Gastrocnemius medialis (tissue), 4 donors: ENCODE measurements at regions not wholly inside any gene's neighbourhood (a gene's known extent, or its start where the extent isn't known, plus 50 kb on each side); places are given as distances from the start of the nearest gene placed in this dataset.

Experiments
- ATAC-seq, 2 donors: fragments of 150-250 bp; one replicate each; pipeline ENCODE4 v1.9.1; 2016
- DNase-seq, 2 donors: peaks; one replicate each; pipeline ENCODE4 v3.0.0-alpha.2; 2019
- H3K27ac ChIP-seq, 4 donors: fragments of 200-600 bp; sonication (generic); 1 replicate in 1 of 4; 2 replicates in 3 of 4; pipeline ENCODE4 v1.5.1; 2016 to 2018; ENCODE audit warnings: mild to moderate bottlenecking in 2 of 4, moderate library complexity in 1 of 4
- H3K27me3 ChIP-seq, 3 donors: fragments of 200-600 bp; sonication (generic) in 2 of 3; 1 replicate in 1 of 3; 2 replicates in 2 of 3; pipeline versions ENCODE4 v1.5.1 to v1.6.0; 2016 to 2019; ENCODE audit warnings: mild to moderate bottlenecking in 1 of 3, moderate library complexity in 1 of 3
- H3K36me3 ChIP-seq, 2 donors: fragments of 200-600 bp; sonication (generic) in 1 of 2; one replicate each; pipeline ENCODE4 v1.5.1; 2017 to 2018
- H3K4me1 ChIP-seq, 2 donors: fragments of 200-600 bp; sonication (generic) in 1 of 2; one replicate each; pipeline ENCODE4 v1.5.1; 2016 to 2017; ENCODE audit warnings: mild to moderate bottlenecking in 2 of 2
- H3K4me3 ChIP-seq, 4 donors: fragments of 200-600 bp; sonication (generic) in 3 of 4; 1 replicate in 1 of 4; 2 replicates in 3 of 4; pipeline ENCODE4 v1.5.1; 2016 to 2019; ENCODE audit warnings: mild to moderate bottlenecking in 2 of 4
- H3K9me3 ChIP-seq, 3 donors: fragments of 200-600 bp; sonication (generic) in 2 of 3; 1 replicate in 1 of 3; 2 replicates in 2 of 3; pipeline ENCODE4 v1.5.1; 2016 to 2019
- POLR2A ChIP-seq, 2 donors: fragments of 450-650 bp; IDR thresholded peaks; one replicate each; pipeline ENCODE4 v1.6.1; 2017; ENCODE audit warnings: antibody characterized with exemption in 2 of 2, mild to moderate bottlenecking in 2 of 2, moderate library complexity in 2 of 2
- in situ Hi-C, 4 donors: fragments of 200-750 bp; cut with MboI; loops; one replicate each; pipeline versions ENCODE4 v1.15.0 to v1.8.0; 2017; ENCODE audit warnings: low sequenced_read_pairs in 4 of 4
- intact Hi-C: fragments of 100-400 bp; cut with DNase I; formaldehyde crosslinking; loops from one replicate; pipeline ENCODE4 v1.15.1; 2023; ENCODE audit warnings: low total_unique reads
- TF ChIP-seq, protein P1 (sequence below), 5 experiments: fragments of 450-650 bp in 3 of 5; fragments of 200-600 bp in 2 of 5; sonication (generic) in 2 of 5; IDR thresholded peaks in 4 of 5; conservative IDR thresholded peaks in 1 of 5; 1 replicate in 4 of 5; 2 replicates in 1 of 5; pipeline ENCODE4 v1.5.1; 2016 to 2019; ENCODE audit warnings: antibody characterized with exemption in 5 of 5, mild to moderate bottlenecking in 3 of 5, moderate library complexity in 3 of 5

- no peak for DNase-seq
- H3K4me1 ChIP-seq: peaks cover 5 to 27% of the 10 kb centered on the region in 2 donors
- H3K27me3 ChIP-seq: no peaks in the 10 kb centered on the region
- intact Hi-C loops: no loop called here
- no peaks in the 10 kb centered on the region for H3K9me3 ChIP-seq
- no peak for ATAC-seq
- TF ChIP-seq, protein P1, sequence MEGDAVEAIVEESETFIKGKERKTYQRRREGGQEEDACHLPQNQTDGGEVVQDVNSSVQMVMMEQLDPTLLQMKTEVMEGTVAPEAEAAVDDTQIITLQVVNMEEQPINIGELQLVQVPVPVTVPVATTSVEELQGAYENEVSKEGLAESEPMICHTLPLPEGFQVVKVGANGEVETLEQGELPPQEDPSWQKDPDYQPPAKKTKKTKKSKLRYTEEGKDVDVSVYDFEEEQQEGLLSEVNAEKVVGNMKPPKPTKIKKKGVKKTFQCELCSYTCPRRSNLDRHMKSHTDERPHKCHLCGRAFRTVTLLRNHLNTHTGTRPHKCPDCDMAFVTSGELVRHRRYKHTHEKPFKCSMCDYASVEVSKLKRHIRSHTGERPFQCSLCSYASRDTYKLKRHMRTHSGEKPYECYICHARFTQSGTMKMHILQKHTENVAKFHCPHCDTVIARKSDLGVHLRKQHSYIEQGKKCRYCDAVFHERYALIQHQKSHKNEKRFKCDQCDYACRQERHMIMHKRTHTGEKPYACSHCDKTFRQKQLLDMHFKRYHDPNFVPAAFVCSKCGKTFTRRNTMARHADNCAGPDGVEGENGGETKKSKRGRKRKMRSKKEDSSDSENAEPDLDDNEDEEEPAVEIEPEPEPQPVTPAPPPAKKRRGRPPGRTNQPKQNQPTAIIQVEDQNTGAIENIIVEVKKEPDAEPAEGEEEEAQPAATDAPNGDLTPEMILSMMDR (IDR thresholded peaks at IDR 0.05 in 4 of 5, conservative IDR thresholded peaks at IDR 0.05 in 1 of 5): no peak
- no peak for TF ChIP-seq POLR2A (IDR thresholded peaks at IDR 0.05)
- in situ Hi-C loops: loop anchor here in 2 of 4 donors (10.0 kb wide), 1 partner anchor 114 kb away; no protein-coding TSS in a partner anchor
- peak overlapping the region; percentile 47 to 66 (median 55) for H3K27ac ChIP-seq
- no peaks in the 10 kb centered on the region for H3K36me3 ChIP-seq
- no peak overlapping the region for H3K4me3 ChIP-seq
Measured at GRCh38 chr2:222790932-222791331, 69.9 kb upstream of the ACSL3 start.

DNA sequence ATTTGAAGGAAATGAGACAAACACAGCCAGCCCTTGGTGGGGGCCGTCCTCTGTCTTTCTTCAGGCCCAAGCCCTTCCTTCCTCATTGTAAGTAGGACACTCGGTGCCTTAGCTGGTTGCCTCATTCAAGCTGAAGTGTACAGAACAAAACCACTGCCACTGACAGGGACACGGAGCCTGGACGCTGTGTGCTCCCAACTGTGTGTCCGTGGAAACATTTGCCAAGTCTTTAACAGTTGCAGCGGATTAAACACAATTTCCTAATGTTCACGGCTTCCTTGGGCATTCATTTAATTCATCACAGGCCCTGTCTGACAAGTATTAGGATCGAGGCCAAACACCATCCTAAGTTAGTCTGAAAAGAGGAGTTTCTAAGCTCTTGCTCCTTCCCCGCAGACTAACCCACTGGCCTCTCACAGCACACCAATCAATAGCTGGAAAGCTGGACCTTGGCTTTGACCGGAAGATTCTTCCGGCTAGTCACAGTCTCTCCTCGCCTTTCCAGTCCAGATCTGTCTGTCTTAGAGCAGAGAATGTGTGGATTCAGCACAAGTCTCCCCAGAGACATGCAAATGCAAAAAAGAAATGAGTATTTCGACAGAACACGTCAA lies 68.7 kb upstream of the ACSL3 start:
- intact Hi-C loops: no loop called here
- peak; percentile 54 to 62 for DNase-seq
- peaks cover 17 to 34% of the 10 kb centered on the region in 2 donors for H3K4me1 ChIP-seq
- peak overlapping the region; percentile 47 to 66 (median 55) for H3K27ac ChIP-seq
- peak; percentile 82 to 89 for ATAC-seq
- no peaks in the 10 kb centered on the region for H3K9me3 ChIP-seq
- no peaks in the 10 kb centered on the region for H3K27me3 ChIP-seq
- peak overlapping the region in 2 of 4 donors; percentile 6 to 8 for H3K4me3 ChIP-seq
- TF ChIP-seq, protein P1 (IDR thresholded peaks at IDR 0.05 in 4 of 5, conservative IDR thresholded peaks at IDR 0.05 in 1 of 5): no peak
- peak in 1 of 2 donors; percentile 29 for TF ChIP-seq POLR2A (IDR thresholded peaks at IDR 0.05)
- no peaks in the 10 kb centered on the region for H3K36me3 ChIP-seq
- in situ Hi-C loops: loop anchor here in 2 of 4 donors (10.0 kb wide), 1 partner anchor 113 kb away; no protein-coding TSS in a partner anchor

DNA sequence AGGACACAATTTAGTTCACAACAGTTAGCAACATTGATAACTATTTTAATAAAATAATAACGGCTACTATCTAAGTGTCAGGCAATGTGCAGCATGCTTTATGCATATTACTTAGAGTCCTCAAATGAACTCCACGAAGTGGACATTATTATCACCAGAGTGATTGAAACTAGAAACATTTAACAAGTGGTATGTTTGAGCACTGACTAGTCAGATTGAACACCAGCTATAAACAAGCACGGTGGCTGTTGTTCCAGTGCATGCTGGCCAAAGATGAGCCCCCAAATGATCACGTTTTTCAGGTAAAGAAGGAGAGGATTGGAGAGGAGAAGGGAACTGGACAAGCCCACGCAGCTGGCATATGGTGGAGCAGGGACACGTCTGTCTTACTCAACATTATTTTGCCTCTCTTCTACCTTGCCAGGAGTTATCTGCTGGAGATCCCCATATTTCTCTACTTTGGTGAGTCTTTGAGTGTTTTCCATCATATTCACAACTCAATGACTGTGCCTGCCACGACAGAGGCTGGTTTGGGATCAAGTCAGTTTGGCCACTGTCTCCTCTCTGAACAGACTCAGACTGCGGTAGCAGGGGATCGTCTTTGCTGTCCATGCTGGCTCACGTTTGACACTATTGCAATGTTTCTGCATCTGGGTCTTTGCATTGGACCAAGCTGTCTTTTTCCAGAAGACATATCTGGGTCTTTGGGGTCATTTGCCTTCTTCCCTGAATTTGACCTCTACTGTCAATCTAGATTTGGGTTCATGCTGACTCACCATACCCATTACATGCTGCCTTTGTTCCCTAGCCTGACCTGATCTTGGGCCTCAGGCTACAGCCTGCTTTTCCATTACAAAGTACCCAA lies 66.0 kb upstream of the ACSL3 start:
- H3K27me3 ChIP-seq: no peaks in the 10 kb centered on the region
- in situ Hi-C loops: loop anchor here in 3 of 4 donors (5.0 to 10.0 kb wide), 2 partner anchors 107 to 110 kb away; no protein-coding TSS in a partner anchor
- ATAC-seq (no peak), DNase-seq (no peak)
- no peak overlapping the region for H3K4me3 ChIP-seq
- H3K27ac ChIP-seq: no peak overlapping the region
- H3K4me1 ChIP-seq: peaks cover 21 to 31% of the 10 kb centered on the region in 2 donors
- H3K36me3 ChIP-seq: no peaks in the 10 kb centered on the region
- no peak for TF ChIP-seq POLR2A (IDR thresholded peaks at IDR 0.05)
- TF ChIP-seq, protein P1 (IDR thresholded peaks at IDR 0.05 in 4 of 5, conservative IDR thresholded peaks at IDR 0.05 in 1 of 5): no peak
- no peaks in the 10 kb centered on the region for H3K9me3 ChIP-seq
- intact Hi-C loops: loop anchor here (5.0 kb wide), 1 partner anchor 107 kb away; no protein-coding TSS in a partner anchor

DNA sequence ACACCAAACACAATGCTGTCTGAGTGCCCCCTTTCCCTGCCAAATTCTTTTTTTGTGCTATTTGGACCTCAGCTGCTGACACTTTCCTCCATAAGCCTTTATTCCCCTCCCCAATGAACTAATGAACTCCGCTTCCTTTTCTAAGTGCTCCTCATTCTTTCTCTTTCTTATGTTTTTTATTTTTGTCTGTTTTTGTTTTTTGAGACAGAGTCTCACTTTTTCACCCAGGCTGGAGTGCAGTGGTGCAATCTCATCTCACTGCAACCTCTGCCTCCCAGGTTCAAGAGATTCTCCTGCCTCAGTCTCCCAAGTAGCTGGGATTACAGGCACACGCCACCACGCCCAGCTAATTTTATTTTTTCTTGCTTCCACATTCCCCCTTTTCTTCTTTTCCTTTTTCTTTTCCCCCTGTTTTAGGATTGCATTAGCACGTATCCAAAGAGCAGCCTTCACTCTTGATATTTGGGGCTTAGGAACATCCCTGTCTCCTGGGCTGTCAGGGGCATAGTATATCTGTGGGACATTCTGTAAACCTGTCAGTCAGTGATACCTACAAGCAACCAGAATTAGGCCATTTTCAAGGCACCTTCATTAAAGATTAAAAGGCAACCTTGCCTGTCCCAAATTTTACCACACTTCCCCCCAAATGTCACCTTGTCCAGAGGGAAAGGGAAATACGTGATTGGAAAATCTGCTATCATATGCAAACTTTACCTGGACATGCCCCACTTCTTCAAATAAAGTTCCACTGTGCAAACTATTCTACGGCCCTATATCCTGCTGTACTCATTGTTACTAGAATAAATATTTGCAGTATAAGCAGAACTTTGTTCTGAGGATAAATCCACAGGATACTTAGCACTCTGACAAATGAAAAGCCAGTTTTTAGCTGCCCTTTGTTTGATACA lies 65.1 kb upstream of the ACSL3 start:
- H3K4me1 ChIP-seq: peaks cover 21 to 31% of the 10 kb centered on the region in 2 donors
- in situ Hi-C loops (loop anchor here in 3 of 4 donors (5.0 to 10.0 kb wide), 2 partner anchors 107 to 109 kb away; no protein-coding TSS in a partner anchor), intact Hi-C loops (loop anchor here (2.0 to 5.0 kb wide), 2 partner anchors 87 to 107 kb away; no protein-coding TSS in a partner anchor)

More for the DNA sequence above, 65.1 kb upstream of the ACSL3 start:
- Histone ChIP-seq H3K27ac (peak overlapping the region in 3 of 4 donors; percentile 12 to 46 (median 18)), H3K36me3 (no peaks in the 10 kb centered on the region), H3K9me3 (no peaks in the 10 kb centered on the region), H3K27me3 (no peaks in the 10 kb centered on the region), H3K4me3 (no peak overlapping the region)
- ATAC-seq: no peak
- TF ChIP-seq POLR2A (IDR thresholded peaks at IDR 0.05): no peak
- TF ChIP-seq, protein P1 (IDR thresholded peaks at IDR 0.05 in 4 of 5, conservative IDR thresholded peaks at IDR 0.05 in 1 of 5): no peak
- DNase-seq: no peak
